Endothelial cell of umbilical vein (primary cell): ENCODE measurements at regions not wholly inside any gene's neighbourhood (a gene's known extent, or its start where the extent isn't known, plus 50 kb on each side); places are given as distances from the start of the nearest gene placed in this dataset.

ENCODE experiments used
- BruUV-seq: library from RNA; stranded (reverse); fragments of 400-500 nt; replicated peaks from 2 replicates; lab custom pipeline; 2021; lab: Mats Ljungman, UMichigan
- CTCF ChIA-PET: fragments of 300-600, 350-600 bp; sonication (Branson Sonifier 250); formaldehyde crosslinking; loops from one replicate; lab custom pipeline; 2021; ENCODE audit warnings: antibody characterized with exemption, inconsistent platforms; lab: Charles Lee
- POLR2A ChIA-PET: fragments of 300-600, 350-600 bp; sonication (Branson Sonifier 250); formaldehyde crosslinking; loops from one replicate; lab custom pipeline; 2021; ENCODE audit warnings: antibody characterized with exemption, inconsistent platforms; lab: Charles Lee
- DNase-seq: peaks from one replicate; pipeline ENCODE4 v3.0.0-alpha.2; 2011; ENCODE audit warnings: low read depth, low spot score
- FAIRE-seq: peaks from 2 replicates; lab custom pipeline; 2011; peaks lifted over from hg19 to GRCh38; lab: Jason Lieb, UNC
- H2AFZ ChIP-seq: 2 replicates; pipeline ENCODE4 v1.6.0; 2012; ENCODE audit warnings: low read depth, low read length, control low read depth, inconsistent platforms
- H3K27ac ChIP-seq: 2 replicates; pipeline ENCODE4 v1.5.1; 2011; ENCODE audit warnings: low read depth, mild to moderate bottlenecking, control low read depth, low read length, moderate library complexity; ENCODE audit not compliant: insufficient read depth
- H3K27me3 ChIP-seq, 2 experiments: 2 replicates each; pipeline versions ENCODE4 v1.6.0 to v1.6.1; 2011; ENCODE audit warnings: low read length in 2 of 2, mixed read lengths in 1 of 2; ENCODE audit not compliant: control insufficient read depth in 2 of 2, insufficient read depth in 2 of 2
- H3K36me3 ChIP-seq, 2 experiments: 2 replicates in 1 of 2; 3 replicates in 1 of 2; pipeline ENCODE4 v1.5.1; 2011; ENCODE audit warnings: low read length in 2 of 2, mild to moderate bottlenecking in 1 of 2, moderate library complexity in 1 of 2; ENCODE audit not compliant: control insufficient read depth in 2 of 2, insufficient read depth in 2 of 2; ENCODE audit errors: extremely low read depth in 1 of 2
- H3K4me1 ChIP-seq: 3 replicates; pipeline ENCODE4 v1.5.1; 2011; ENCODE audit warnings: mild to moderate bottlenecking, low read length; ENCODE audit not compliant: control insufficient read depth, insufficient read depth; ENCODE audit errors: extremely low read depth
- H3K4me2 ChIP-seq: 2 replicates; pipeline ENCODE4 v1.6.1; 2011; ENCODE audit warnings: low read length, control low read depth, mixed read lengths; ENCODE audit not compliant: insufficient read depth
- H3K4me3 ChIP-seq, 3 experiments: fragments of 200-600 bp in 1 of 3; sonication (generic), shearing (Covaris generic) in 1 of 3; replicated peaks in 1 of 3; 2 replicates each; pipeline ENCODE4 v1.5.1; 2011 to 2016; ENCODE audit warnings: control low read depth in 3 of 3, low read length in 3 of 3, mild to moderate bottlenecking in 2 of 3, inconsistent platforms in 1 of 3, low read depth in 1 of 3, moderate library complexity in 1 of 3; ENCODE audit not compliant: insufficient read depth in 1 of 3
- H3K79me2 ChIP-seq: 2 replicates; pipeline ENCODE4 v1.6.0; 2012; ENCODE audit warnings: low read length, inconsistent platforms; ENCODE audit not compliant: control insufficient read depth, insufficient read depth
- H3K9ac ChIP-seq: replicated peaks from 2 replicates; pipeline ENCODE3; 2011; ENCODE audit warnings: low read length, control low read depth; ENCODE audit not compliant: insufficient read depth; ENCODE audit errors: extremely low read depth
- H3K9me1 ChIP-seq: replicated peaks from 3 replicates; pipeline ENCODE4 v1.6.0; 2011; ENCODE audit warnings: mild to moderate bottlenecking, low read length; ENCODE audit not compliant: control insufficient read depth, insufficient read depth; ENCODE audit errors: extremely low read depth
- H3K9me3 ChIP-seq: replicated peaks from 2 replicates; pipeline ENCODE4 v1.5.1; 2012; ENCODE audit warnings: low read length, inconsistent platforms; ENCODE audit not compliant: control insufficient read depth, insufficient read depth
- H4K20me1 ChIP-seq: replicated peaks from 2 replicates; pipeline ENCODE3; 2011; ENCODE audit warnings: mild to moderate bottlenecking, low read length; ENCODE audit not compliant: control insufficient read depth, insufficient read depth; ENCODE audit errors: extremely low read depth
- EZH2 ChIP-seq: IDR thresholded peaks from 2 replicates; pipeline ENCODE4 v1.6.1; 2012; ENCODE audit warnings: borderline replicate concordance, low read depth, mild to moderate bottlenecking, moderate library complexity, low read length, inconsistent platforms; ENCODE audit not compliant: severe bottlenecking
- FOS ChIP-seq: IDR thresholded peaks from 2 replicates; pipeline ENCODE4 v1.6.1; 2011; ENCODE audit warnings: mild to moderate bottlenecking, low read length, moderate library complexity, borderline replicate concordance; ENCODE audit not compliant: insufficient read depth
- GATA2 ChIP-seq: IDR thresholded peaks from 2 replicates; pipeline ENCODE4 v1.7.0; 2011; ENCODE audit warnings: low read depth, mild to moderate bottlenecking, moderate library complexity, mixed read lengths, low read length; ENCODE audit not compliant: insufficient read length, insufficient read depth
- JUN ChIP-seq: IDR thresholded peaks from 2 replicates; pipeline ENCODE4 v1.6.1; 2011; ENCODE audit warnings: borderline replicate concordance, low read depth; ENCODE audit not compliant: insufficient read length, insufficient read depth
- MYC ChIP-seq: IDR thresholded peaks from one replicate; pipeline ENCODE4 v1.6.1; 2011; ENCODE audit warnings: mild to moderate bottlenecking, low read depth, low read length
- POLR2A ChIP-seq: IDR thresholded peaks from 2 replicates; pipeline ENCODE4 v1.6.1; 2012; ENCODE audit warnings: low read depth, mild to moderate bottlenecking, control low read depth, low read length
- POLR2AphosphoS5 ChIP-seq: IDR thresholded peaks from 2 replicates; pipeline ENCODE4 v1.6.1; 2012; ENCODE audit warnings: low read depth, mild to moderate bottlenecking, control low read depth, low read length, moderate library complexity; ENCODE audit not compliant: insufficient read depth
- dilution Hi-C: fragments of 300-500 bp; cut with MboI; formaldehyde crosslinking; loops from one replicate; pipeline ENCODE4 v1.15.0; 2019; ENCODE audit warnings: low sequenced_read_pairs; ENCODE audit not compliant: extremely low pct_ligation_motif_present
- intact Hi-C: fragments of 100-400 bp; cut with micrococcal nuclease; formaldehyde crosslinking; loops from one replicate; pipeline ENCODE4 v1.10.0; 2022
- TF ChIP-seq, protein P1 (sequence below): IDR thresholded peaks from 2 replicates; pipeline ENCODE4 v1.6.1; 2011; ENCODE audit not compliant: insufficient read depth, insufficient read length
- TF ChIP-seq, protein P2 (sequence below), 2 donors: IDR thresholded peaks; 1 replicate in 1 of 2; 2 replicates in 1 of 2; pipeline ENCODE4 v1.5.1; 2011; ENCODE audit warnings: low read length in 2 of 2, mild to moderate bottlenecking in 2 of 2, moderate library complexity in 2 of 2, control low read depth in 1 of 2, inconsistent platforms in 1 of 2, low read depth in 1 of 2; ENCODE audit not compliant: insufficient read depth in 1 of 2; ENCODE audit errors: extremely low read depth in 1 of 2

DNA sequence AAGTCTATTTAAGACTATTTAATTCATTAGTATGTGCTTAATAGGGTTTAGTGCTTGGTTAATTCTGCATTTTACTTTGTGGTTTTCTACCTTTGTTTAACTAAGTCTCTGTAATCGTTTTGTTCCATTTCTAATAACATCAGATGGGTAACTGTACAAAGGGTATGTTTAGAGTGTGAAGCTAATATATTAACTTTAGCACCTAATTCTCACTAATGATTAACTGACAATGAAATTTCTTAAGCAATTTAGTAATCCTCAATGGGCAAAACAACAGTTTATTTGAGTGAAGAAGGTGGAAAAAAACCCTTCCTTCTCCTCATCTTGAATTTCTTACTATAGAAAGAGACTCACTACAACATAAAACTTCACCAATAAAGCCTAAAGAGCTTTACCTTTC is 448.1 kb upstream of the MIR17HG start:
- no TSS peak for BruUV-seq
- FAIRE-seq, result no peak

DNA sequence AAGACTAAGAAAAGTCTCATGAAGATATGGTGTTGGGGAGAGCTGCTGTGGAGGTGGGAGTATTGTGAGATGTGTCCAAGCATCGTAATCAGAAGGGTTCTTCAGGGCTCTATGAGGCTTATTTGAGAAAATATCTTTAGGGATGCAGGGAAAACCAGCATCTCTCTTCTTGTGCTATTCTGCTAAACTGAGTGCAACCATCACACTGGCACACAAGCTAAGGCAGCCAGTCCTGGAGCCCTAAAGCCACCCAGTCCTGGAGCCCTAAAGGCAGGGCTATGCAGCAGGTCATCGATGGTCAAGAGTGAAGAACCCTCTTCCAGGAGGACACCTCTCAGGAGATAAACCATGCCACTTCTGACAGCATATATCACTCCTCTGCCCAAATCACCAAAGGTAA is 445.2 kb upstream of the MIR17HG start:
- no peak overlapping the region for H3K4me3 ChIP-seq
- no peak overlapping the region for H3K4me2 ChIP-seq
- H2AFZ ChIP-seq, result no peak overlapping the region
- no peaks in the 10 kb centered on the region for H3K79me2 ChIP-seq
- TF ChIP-seq, protein P1, sequence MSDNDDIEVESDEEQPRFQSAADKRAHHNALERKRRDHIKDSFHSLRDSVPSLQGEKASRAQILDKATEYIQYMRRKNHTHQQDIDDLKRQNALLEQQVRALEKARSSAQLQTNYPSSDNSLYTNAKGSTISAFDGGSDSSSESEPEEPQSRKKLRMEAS, result no peak
- TF ChIP-seq EZH2 (no peak), POLR2A (no peak), FOS (no peak), JUN (no peak), POLR2AphosphoS5 (no peak), GATA2 (no peak), MYC (no peak)
- TF ChIP-seq, protein P2, sequence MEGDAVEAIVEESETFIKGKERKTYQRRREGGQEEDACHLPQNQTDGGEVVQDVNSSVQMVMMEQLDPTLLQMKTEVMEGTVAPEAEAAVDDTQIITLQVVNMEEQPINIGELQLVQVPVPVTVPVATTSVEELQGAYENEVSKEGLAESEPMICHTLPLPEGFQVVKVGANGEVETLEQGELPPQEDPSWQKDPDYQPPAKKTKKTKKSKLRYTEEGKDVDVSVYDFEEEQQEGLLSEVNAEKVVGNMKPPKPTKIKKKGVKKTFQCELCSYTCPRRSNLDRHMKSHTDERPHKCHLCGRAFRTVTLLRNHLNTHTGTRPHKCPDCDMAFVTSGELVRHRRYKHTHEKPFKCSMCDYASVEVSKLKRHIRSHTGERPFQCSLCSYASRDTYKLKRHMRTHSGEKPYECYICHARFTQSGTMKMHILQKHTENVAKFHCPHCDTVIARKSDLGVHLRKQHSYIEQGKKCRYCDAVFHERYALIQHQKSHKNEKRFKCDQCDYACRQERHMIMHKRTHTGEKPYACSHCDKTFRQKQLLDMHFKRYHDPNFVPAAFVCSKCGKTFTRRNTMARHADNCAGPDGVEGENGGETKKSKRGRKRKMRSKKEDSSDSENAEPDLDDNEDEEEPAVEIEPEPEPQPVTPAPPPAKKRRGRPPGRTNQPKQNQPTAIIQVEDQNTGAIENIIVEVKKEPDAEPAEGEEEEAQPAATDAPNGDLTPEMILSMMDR (IDR thresholded peaks at IDR 0.05; ENCODE audit: extremely low read depth in 1 of 2, insufficient read depth in 1 of 2, low read depth in 1 of 2, low read length in 2 of 2), result no peak
- no peaks in the 10 kb centered on the region for H4K20me1 ChIP-seq
- dilution Hi-C loops, result no loop called here
- no peaks in the 10 kb centered on the region for H3K4me1 ChIP-seq
- ChIA-PET POLR2A (no interaction called here), CTCF (no interaction called here)
- no peaks in the 10 kb centered on the region for H3K9me1 ChIP-seq
- no peaks in the 10 kb centered on the region for H3K9me3 ChIP-seq
- intact Hi-C loops, result no loop called here
- H3K9ac ChIP-seq, result no peak overlapping the region
- H3K36me3 ChIP-seq, result no peaks in the 10 kb centered on the region
- BruUV-seq, result no TSS peak
- H3K27ac ChIP-seq, result no peak overlapping the region
- H3K27me3 ChIP-seq, result no peaks in the 10 kb centered on the region
- no peak for DNase-seq
- no peak for FAIRE-seq

More for the DNA sequence above, 448.1 kb upstream of the MIR17HG start:
- H2AFZ ChIP-seq, result no peak overlapping the region
- dilution Hi-C loops, result no loop called here
- DNase-seq, result no peak
- no peaks in the 10 kb centered on the region for H3K4me1 ChIP-seq
- H3K9ac ChIP-seq, result no peak overlapping the region
- H3K79me2 ChIP-seq, result no peaks in the 10 kb centered on the region
- intact Hi-C loops, result no loop called here
- POLR2A ChIA-PET, result no interaction called here
- no peaks in the 10 kb centered on the region for H3K36me3 ChIP-seq
- TF ChIP-seq, protein P1, result no peak
- TF ChIP-seq, protein P2 (IDR thresholded peaks at IDR 0.05; ENCODE audit: extremely low read depth in 1 of 2, insufficient read depth in 1 of 2, low read depth in 1 of 2, low read length in 2 of 2), result no peak
- TF ChIP-seq FOS (no peak), GATA2 (no peak), JUN (no peak)
- no peak overlapping the region for H3K27ac ChIP-seq
- CTCF ChIA-PET, result no interaction called here
- no peaks in the 10 kb centered on the region for H3K9me1 ChIP-seq
- H3K4me2 ChIP-seq, result no peak overlapping the region
- H3K9me3 ChIP-seq, result no peaks in the 10 kb centered on the region
- no peaks in the 10 kb centered on the region for H4K20me1 ChIP-seq
- no peaks in the 10 kb centered on the region for H3K27me3 ChIP-seq
- no peak overlapping the region for H3K4me3 ChIP-seq
